ENCODE measurements at regions not wholly inside any gene's neighbourhood (a gene's known extent, or its start where the extent isn't known, plus 50 kb on each side); places are given as distances from the start of the nearest gene placed in this dataset.

GRCh38 chr5:171599411-171599810, 180.0 kb downstream of the FGF18 start:
- CTCF ChIA-PET, result no interaction called here
- POLR2A ChIA-PET, result no interaction called here

DNA sequence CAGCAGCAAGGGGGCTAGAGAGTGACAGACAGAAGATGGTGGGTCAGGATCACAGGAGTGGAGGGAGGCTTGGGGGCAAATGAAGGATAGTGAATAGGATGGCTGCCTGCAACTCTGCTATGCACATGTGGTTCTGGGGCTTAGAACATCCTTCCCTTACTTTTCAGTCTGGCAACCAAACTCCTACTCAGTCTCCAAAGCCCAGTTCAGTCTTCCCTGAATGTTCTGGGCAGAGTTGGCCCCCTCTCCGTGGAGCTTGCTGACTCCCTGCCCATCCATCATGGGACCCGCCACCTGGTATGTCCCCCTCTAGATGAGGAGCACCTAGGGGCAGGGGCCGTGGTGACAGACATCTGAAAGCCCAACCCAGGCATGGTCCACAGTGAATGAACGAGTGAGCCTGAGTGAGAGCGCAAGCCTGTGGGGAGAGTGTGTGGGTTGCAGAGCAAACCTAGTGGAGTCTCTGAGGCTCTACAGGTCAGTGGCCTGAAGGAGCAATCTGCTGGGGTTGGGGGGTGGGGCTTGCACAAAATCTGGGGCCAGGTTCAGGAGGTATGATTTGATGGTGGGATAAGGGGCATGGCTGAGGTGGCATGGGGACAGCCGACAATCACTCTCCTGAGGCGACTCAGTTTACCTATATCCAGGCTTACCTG, 180.6 kb downstream of the FGF18 start:
- CTCF ChIA-PET, result no interaction called here
- POLR2A ChIA-PET, result no interaction called here

DNA sequence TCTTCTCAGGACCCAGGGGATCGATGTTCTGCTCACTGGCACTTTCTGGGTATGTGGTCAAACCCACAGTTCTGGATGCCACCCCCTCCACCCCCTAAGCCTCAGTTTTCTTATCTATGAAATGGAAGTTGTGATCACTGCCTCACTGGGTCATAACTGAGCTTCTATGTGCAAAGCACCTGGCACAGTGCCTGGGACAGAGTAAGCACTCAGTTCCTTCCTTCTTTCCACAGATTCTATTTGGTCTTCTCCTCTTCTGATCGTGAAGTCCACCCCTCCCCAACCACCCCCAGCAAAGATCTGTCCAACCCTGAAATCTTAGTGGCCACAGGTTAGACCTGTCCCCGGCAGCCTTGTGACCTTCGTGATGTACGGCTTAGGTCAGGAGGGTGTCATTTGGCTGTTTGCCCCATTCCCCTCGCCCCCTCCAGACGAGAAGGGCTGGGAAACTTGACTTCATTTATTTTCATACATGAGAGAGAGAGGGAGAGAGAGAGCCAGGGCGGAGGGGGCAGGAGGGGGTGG, 181.4 kb downstream of the FGF18 start:
- ChIA-PET CTCF (no interaction called here), POLR2A (no interaction called here)

GRCh38 chr5:171601266-171601881, 181.9 kb downstream of the FGF18 start:
- ChIA-PET CTCF (no interaction called here), POLR2A (no interaction called here)

DNA sequence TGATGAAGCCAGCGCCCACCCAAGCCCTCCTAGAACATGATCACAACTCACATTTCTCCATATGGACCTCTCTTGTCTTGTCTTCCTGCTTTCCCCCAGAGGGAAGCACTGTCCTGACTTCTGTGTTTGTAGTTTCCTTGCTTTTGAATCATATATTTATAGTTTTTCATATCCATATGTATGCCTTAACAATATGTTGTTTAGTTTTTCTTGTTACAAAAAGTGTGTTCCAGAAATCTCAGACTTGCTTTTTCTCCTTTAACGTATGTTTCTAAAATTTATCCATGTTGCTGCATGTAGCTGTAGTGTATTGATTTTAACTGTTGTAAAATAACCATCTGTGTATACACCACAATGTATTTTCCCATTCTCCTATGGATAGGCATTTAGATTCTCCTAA, 182.0 kb upstream of the SMIM23 start:
- ChIA-PET POLR2A (no interaction called here), CTCF (no interaction called here)

GRCh38 chr5:171604195-171604594, 181.4 kb upstream of the SMIM23 start:
- POLR2A ChIA-PET, result no interaction called here

GRCh38 chr5:171606414-171607024, 179.1 kb upstream of the SMIM23 start:
- POLR2A ChIA-PET, result no interaction called here
- CTCF ChIA-PET, result interaction anchor here (0.6 to 0.8 kb wide), 3 partner anchors 183 to 453 kb away, joined by 3 read pairs; no protein-coding TSS in a partner anchor

More at GRCh38 chr5:171604195-171604594, 181.4 kb upstream of the SMIM23 start:
- CTCF ChIA-PET, result interaction anchor here (0.6 kb wide), 2 partner anchors 143 to 435 kb away, joined by 3 read pairs; no protein-coding TSS in a partner anchor

- CTCF ChIA-PET, result interaction anchor here (1.0 kb wide), 1 partner anchor 189 kb away, joined by 3 read pairs; no protein-coding TSS in a partner anchor
These were observed 177.8 kb upstream of the SMIM23 start for GRCh38 chr5:171607863-171608262.

GRCh38 chr5:171609806-171610452, 175.7 kb upstream of the SMIM23 start:
- ChIA-PET POLR2A (no interaction called here), CTCF (no interaction called here)

More at GRCh38 chr5:171607863-171608262, 177.8 kb upstream of the SMIM23 start:
- POLR2A ChIA-PET, result no interaction called here

GRCh38 chr5:171610686-171611085, 174.9 kb upstream of the SMIM23 start:
- ChIA-PET POLR2A (no interaction called here), CTCF (no interaction called here)

- CTCF ChIA-PET, result no interaction called here
These were observed 172.9 kb upstream of the SMIM23 start for GRCh38 chr5:171612749-171613148.

GRCh38 chr5:171614511-171614910, 171.1 kb upstream of the SMIM23 start:
- POLR2A ChIA-PET, result no interaction called here
- CTCF ChIA-PET, result no interaction called here

More at GRCh38 chr5:171612749-171613148, 172.9 kb upstream of the SMIM23 start:
- POLR2A ChIA-PET, result no interaction called here

GRCh38 chr5:171614971-171615653, 170.5 kb upstream of the SMIM23 start:
- ChIA-PET POLR2A (no interaction called here), CTCF (interaction anchor here (0.6 kb wide), 1 partner anchor 933 kb away, joined by 3 read pairs; no protein-coding TSS in a partner anchor)

- ChIA-PET POLR2A (no interaction called here), CTCF (interaction anchor here (0.6 kb wide), 1 partner anchor 934 kb away, joined by 3 read pairs; no protein-coding TSS in a partner anchor)
These were observed 169.6 kb upstream of the SMIM23 start for GRCh38 chr5:171615705-171616640.

- ChIA-PET POLR2A (no interaction called here), CTCF (no interaction called here)
These were observed 168.4 kb upstream of the SMIM23 start for GRCh38 chr5:171617266-171617665.

- ChIA-PET POLR2A (no interaction called here), CTCF (no interaction called here)
These were observed 167.6 kb upstream of the SMIM23 start for GRCh38 chr5:171617817-171618591.

DNA sequence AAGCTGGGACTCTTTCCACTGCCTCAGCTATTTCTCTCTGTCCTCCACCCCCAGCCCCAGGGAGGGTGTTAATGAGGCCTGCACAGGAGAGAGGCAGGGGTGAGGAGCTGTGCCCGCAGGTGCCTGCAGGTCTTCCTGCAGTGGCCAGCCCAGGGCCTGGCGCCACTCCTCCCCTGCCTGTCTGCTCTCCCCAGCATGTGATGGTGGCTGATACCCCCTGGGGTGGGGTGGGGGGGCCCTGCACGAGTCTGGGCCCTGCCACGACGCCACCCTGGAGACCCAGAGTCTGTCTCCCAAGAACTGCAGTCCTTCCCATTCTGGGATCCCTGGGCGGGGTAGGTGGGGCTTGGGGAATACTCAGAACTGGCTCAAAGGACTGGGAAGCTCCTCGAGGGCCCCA, 166.4 kb upstream of the SMIM23 start:
- CTCF ChIA-PET, result no interaction called here
- POLR2A ChIA-PET, result no interaction called here

DNA sequence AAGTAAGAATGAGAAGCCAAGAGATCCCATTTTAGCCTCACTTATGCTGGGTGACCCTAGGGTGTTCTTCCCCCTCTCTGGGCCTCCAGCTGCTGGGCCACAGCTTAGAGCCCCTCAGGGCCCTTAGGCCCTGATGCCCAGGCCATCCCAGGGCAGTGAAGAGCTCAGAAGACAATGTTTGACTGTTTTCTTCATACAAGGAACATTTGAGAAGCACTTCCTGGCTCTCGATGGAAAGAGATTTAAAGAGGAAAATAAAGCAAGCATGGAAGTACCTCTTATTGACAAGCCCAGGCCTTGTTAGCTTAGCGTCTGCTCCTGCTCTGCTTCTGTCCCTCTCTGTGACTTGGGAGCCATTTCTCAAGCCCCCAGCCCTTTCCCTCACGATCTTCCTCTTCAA, 165.9 kb upstream of the SMIM23 start:
- ChIA-PET CTCF (no interaction called here), POLR2A (no interaction called here)
